ENCODE measurements at regions not wholly inside any gene's neighbourhood (a gene's known extent, or its start where the extent isn't known, plus 50 kb on each side); places are given as distances from the start of the nearest gene placed in this dataset.
"Not testable (repeated sequence)": the region's sequence is repeated elsewhere in the genome, so short reads cannot be mapped to it uniquely, and the experiment has no call there.

- not testable (repeated sequence) for H3K4me2 ChIP-seq; H3K79me2 ChIP-seq (ENCODE audit: insufficient read depth, low read depth); H3K27ac ChIP-seq; H3K4me1 ChIP-seq (ENCODE audit: low read depth, poor library complexity, severe bottlenecking); H3K27me3 ChIP-seq (ENCODE audit: insufficient read depth, low read depth); H2AFZ ChIP-seq (ENCODE audit: low read depth); H3K4me3 ChIP-seq (IDR thresholded peaks at IDR 0.05; ENCODE audit: insufficient read depth, low read depth, low read length); H4K20me1 ChIP-seq (ENCODE audit: insufficient read depth); H3K36me3 ChIP-seq (ENCODE audit: insufficient read depth); H3K9ac ChIP-seq
Observed at GRCh38 chr22:11065876-11066457, 4462.0 kb upstream of the OR11H1 start.

- Histone ChIP-seq H3K9ac (no peak overlapping the region), H3K4me2 (no peak overlapping the region), H3K4me3 (IDR thresholded peaks at IDR 0.05; ENCODE audit: insufficient read depth, low read depth, low read length) (no peak overlapping the region)
Observed at GRCh38 chr22:11066458-11067285, 4461.3 kb upstream of the OR11H1 start.

GRCh38 chr22:11067286-11067871 is 4460.6 kb upstream of the OR11H1 start:
- not testable (repeated sequence) for H3K9ac ChIP-seq; H3K36me3 ChIP-seq (ENCODE audit: insufficient read depth); H3K4me2 ChIP-seq; H3K27me3 ChIP-seq (ENCODE audit: insufficient read depth, low read depth); H3K4me3 ChIP-seq (IDR thresholded peaks at IDR 0.05; ENCODE audit: insufficient read depth, low read depth, low read length); H3K27ac ChIP-seq; H3K79me2 ChIP-seq (ENCODE audit: insufficient read depth, low read depth); H4K20me1 ChIP-seq (ENCODE audit: insufficient read depth); H3K4me1 ChIP-seq (ENCODE audit: low read depth, poor library complexity, severe bottlenecking); H2AFZ ChIP-seq (ENCODE audit: low read depth)

More at GRCh38 chr22:11066458-11067285, 4461.3 kb upstream of the OR11H1 start:
- TF ChIP-seq CTCF (conservative IDR thresholded peaks at IDR 0.05; ENCODE audit: low read depth, low read length): no peak
- Histone ChIP-seq H3K4me1 (ENCODE audit: low read depth, poor library complexity, severe bottlenecking) (no peaks in the 10 kb centered on the region), H3K79me2 (ENCODE audit: insufficient read depth, low read depth) (no peaks in the 10 kb centered on the region), H3K27me3 (ENCODE audit: insufficient read depth, low read depth) (no peaks in the 10 kb centered on the region), H3K36me3 (ENCODE audit: insufficient read depth) (no peaks in the 10 kb centered on the region), H4K20me1 (ENCODE audit: insufficient read depth) (no peaks in the 10 kb centered on the region), H2AFZ (ENCODE audit: low read depth) (no peak overlapping the region), H3K27ac (no peak overlapping the region)

- not testable (repeated sequence) for H2AFZ ChIP-seq (ENCODE audit: low read depth); H3K36me3 ChIP-seq (ENCODE audit: insufficient read depth); H3K79me2 ChIP-seq (ENCODE audit: insufficient read depth, low read depth); H4K20me1 ChIP-seq (ENCODE audit: insufficient read depth); H3K9ac ChIP-seq; H3K4me1 ChIP-seq (ENCODE audit: low read depth, poor library complexity, severe bottlenecking); H3K4me2 ChIP-seq; H3K27me3 ChIP-seq (ENCODE audit: insufficient read depth, low read depth); H3K27ac ChIP-seq; H3K4me3 ChIP-seq (IDR thresholded peaks at IDR 0.05; ENCODE audit: insufficient read depth, low read depth, low read length)
Observed at GRCh38 chr22:11067937-11068336, 4460.1 kb upstream of the OR11H1 start.

GRCh38 chr22:11068406-11068805 is 4459.6 kb upstream of the OR11H1 start:
- not testable (repeated sequence) for H3K4me1 ChIP-seq (ENCODE audit: low read depth, poor library complexity, severe bottlenecking); H3K27me3 ChIP-seq (ENCODE audit: insufficient read depth, low read depth); H4K20me1 ChIP-seq (ENCODE audit: insufficient read depth); H3K9ac ChIP-seq; H3K79me2 ChIP-seq (ENCODE audit: insufficient read depth, low read depth); H3K4me2 ChIP-seq; H2AFZ ChIP-seq (ENCODE audit: low read depth); H3K36me3 ChIP-seq (ENCODE audit: insufficient read depth); H3K27ac ChIP-seq; H3K4me3 ChIP-seq (IDR thresholded peaks at IDR 0.05; ENCODE audit: insufficient read depth, low read depth, low read length)
